Neural progenitor cell (in vitro differentiated cells): ENCODE measurements at regions not wholly inside any gene's neighbourhood (a gene's known extent, or its start where the extent isn't known, plus 50 kb on each side); places are given as distances from the start of the nearest gene placed in this dataset.
A peak's percentile ranks its signal among the peaks of the same experiment; 100 is the strongest.

Source experiments
- DNase-seq: peaks from one replicate; pipeline ENCODE4 v3.0.0-alpha.2; 2016; ENCODE audit warnings: low spot score
- H2AFZ ChIP-seq: fragments of 200-600 bp; sonication (generic); replicated peaks from 2 replicates; pipeline ENCODE4 v1.6.1; 2016; ENCODE audit warnings: antibody characterized with exemption
- H3F3A ChIP-seq: fragments of 200-600 bp; sonication (generic); 2 replicates; pipeline ENCODE4 v1.6.1; 2016; ENCODE audit warnings: antibody characterized with exemption, low read depth
- H3K27ac ChIP-seq: fragments of 200-600 bp; sonication (generic); 2 replicates; pipeline ENCODE4 v1.5.1; 2016; ENCODE audit warnings: mild to moderate bottlenecking
- H3K27me3 ChIP-seq: fragments of 200-600 bp; sonication (generic); 2 replicates; pipeline ENCODE4 v1.6.1; 2016; ENCODE audit warnings: mild to moderate bottlenecking, moderate library complexity
- H3K36me3 ChIP-seq: fragments of 200-600 bp; sonication (generic); 2 replicates; pipeline ENCODE4 v1.5.1; 2016
- H3K4me1 ChIP-seq: fragments of 200-600 bp; sonication (generic); 2 replicates; pipeline ENCODE4 v1.6.1; 2016; ENCODE audit warnings: mixed run types
- H3K4me2 ChIP-seq: fragments of 200-600 bp; sonication (generic); 2 replicates; pipeline ENCODE4 v1.6.1; 2016
- H3K4me3 ChIP-seq: fragments of 200-600 bp; sonication (generic); 2 replicates; pipeline ENCODE4 v1.5.1; 2016
- H3K79me2 ChIP-seq: fragments of 200-600 bp; sonication (generic); 2 replicates; pipeline ENCODE4 v1.6.1; 2016; ENCODE audit warnings: low read depth
- H3K9ac ChIP-seq: fragments of 200-600 bp; sonication (generic); 2 replicates; pipeline ENCODE4 v1.6.1; 2016
- H3K9me3 ChIP-seq: fragments of 200-600 bp; sonication (generic); 2 replicates; pipeline ENCODE4 v1.5.1; 2016; ENCODE audit warnings: low read depth
- H4K20me1 ChIP-seq: fragments of 200-600 bp; sonication (generic); 2 replicates; pipeline ENCODE4 v1.6.1; 2016; ENCODE audit warnings: low read depth
- H3K27ac Mint-ChIP-seq: 3 replicates; pipeline ENCODE4 v1.8.0; 2021; ENCODE audit warnings: mixed read lengths
- H3K27me3 Mint-ChIP-seq: 2 replicates; pipeline ENCODE4 v1.8.0; 2022; ENCODE audit warnings: low read depth, mild to moderate bottlenecking, inconsistent platforms, moderate library complexity, mixed read lengths; ENCODE audit not compliant: insufficient read depth
- H3K36me3 Mint-ChIP-seq: 3 replicates; pipeline ENCODE4 v1.8.0; 2021; ENCODE audit warnings: mixed read lengths
- H3K4me1 Mint-ChIP-seq: 3 replicates; pipeline ENCODE4 v1.8.0; 2021; ENCODE audit warnings: mixed read lengths
- H3K4me3 Mint-ChIP-seq: 3 replicates; pipeline ENCODE4 v1.8.0; 2021; ENCODE audit warnings: mild to moderate bottlenecking, moderate library complexity, mixed read lengths
- H3K9me3 Mint-ChIP-seq: 3 replicates; pipeline ENCODE4 v1.8.0; 2020; ENCODE audit warnings: mixed read lengths
- EZH2 ChIP-seq: fragments of 200-600 bp; sonication (generic); IDR thresholded peaks from 2 replicates; pipeline ENCODE4 v1.6.1; 2017; ENCODE audit warnings: antibody characterized with exemption, mild to moderate bottlenecking, moderate library complexity
- EZH2phosphoT487 ChIP-seq: fragments of 200-600 bp; sonication (generic); IDR thresholded peaks from 2 replicates; pipeline ENCODE4 v1.6.1; 2017; ENCODE audit warnings: antibody characterized with exemption
- TF ChIP-seq, protein P1 (sequence below): fragments of 200-600 bp; sonication (generic); IDR thresholded peaks from 2 replicates; pipeline ENCODE4 v1.5.1; 2017; ENCODE audit warnings: antibody characterized with exemption, mild to moderate bottlenecking

- no peaks in the 10 kb centered on the region for H3K9me3 Mint-ChIP-seq
- H3K79me2 ChIP-seq = no peaks in the 10 kb centered on the region
- no peaks in the 10 kb centered on the region for H3K9me3 ChIP-seq
- H3K27ac Mint-ChIP-seq = no peak overlapping the region
- H4K20me1 ChIP-seq = no peaks in the 10 kb centered on the region
- H2AFZ ChIP-seq = no peak overlapping the region
- no peaks in the 10 kb centered on the region for H3K36me3 Mint-ChIP-seq
- H3F3A ChIP-seq = peaks cover 3% of the 10 kb centered on the region
- no peak overlapping the region for H3K4me3 Mint-ChIP-seq
- H3K27me3 Mint-ChIP-seq = peaks cover 3% of the 10 kb centered on the region
- DNase-seq = no peak
- H3K4me2 ChIP-seq = no peak overlapping the region
- H3K9ac ChIP-seq = no peak overlapping the region
- H3K36me3 ChIP-seq = no peaks in the 10 kb centered on the region
- H3K4me3 ChIP-seq = no peak overlapping the region
- TF ChIP-seq, protein P1, sequence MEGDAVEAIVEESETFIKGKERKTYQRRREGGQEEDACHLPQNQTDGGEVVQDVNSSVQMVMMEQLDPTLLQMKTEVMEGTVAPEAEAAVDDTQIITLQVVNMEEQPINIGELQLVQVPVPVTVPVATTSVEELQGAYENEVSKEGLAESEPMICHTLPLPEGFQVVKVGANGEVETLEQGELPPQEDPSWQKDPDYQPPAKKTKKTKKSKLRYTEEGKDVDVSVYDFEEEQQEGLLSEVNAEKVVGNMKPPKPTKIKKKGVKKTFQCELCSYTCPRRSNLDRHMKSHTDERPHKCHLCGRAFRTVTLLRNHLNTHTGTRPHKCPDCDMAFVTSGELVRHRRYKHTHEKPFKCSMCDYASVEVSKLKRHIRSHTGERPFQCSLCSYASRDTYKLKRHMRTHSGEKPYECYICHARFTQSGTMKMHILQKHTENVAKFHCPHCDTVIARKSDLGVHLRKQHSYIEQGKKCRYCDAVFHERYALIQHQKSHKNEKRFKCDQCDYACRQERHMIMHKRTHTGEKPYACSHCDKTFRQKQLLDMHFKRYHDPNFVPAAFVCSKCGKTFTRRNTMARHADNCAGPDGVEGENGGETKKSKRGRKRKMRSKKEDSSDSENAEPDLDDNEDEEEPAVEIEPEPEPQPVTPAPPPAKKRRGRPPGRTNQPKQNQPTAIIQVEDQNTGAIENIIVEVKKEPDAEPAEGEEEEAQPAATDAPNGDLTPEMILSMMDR = no peak
- no peak for TF ChIP-seq EZH2phosphoT487
- TF ChIP-seq EZH2 = no peak
- peaks cover 11% of the 10 kb centered on the region for H3K4me1 Mint-ChIP-seq
- H3K27ac ChIP-seq = no peak overlapping the region
- no peaks in the 10 kb centered on the region for H3K27me3 ChIP-seq
- peaks cover 9% of the 10 kb centered on the region for H3K4me1 ChIP-seq
Observed at GRCh38 chr20:50341050-50341449, 150.4 kb downstream of the CEBPB start.

- Histone ChIP-seq H3K4me2 (no peak overlapping the region), H3K36me3 (no peaks in the 10 kb centered on the region), H3K27ac (no peak overlapping the region), H2AFZ (no peak overlapping the region), H3K79me2 (no peaks in the 10 kb centered on the region), H3K9me3 (no peaks in the 10 kb centered on the region), H3K27me3 (no peaks in the 10 kb centered on the region), H3K4me1 (peaks cover 9% of the 10 kb centered on the region), H4K20me1 (no peaks in the 10 kb centered on the region), H3K4me3 (no peak overlapping the region), H3K9ac (no peak overlapping the region), H3F3A (peaks cover 3% of the 10 kb centered on the region)
- Mint-ChIP-seq H3K36me3 (no peaks in the 10 kb centered on the region), H3K4me1 (peaks cover 11% of the 10 kb centered on the region), H3K9me3 (no peaks in the 10 kb centered on the region), H3K27ac (peak overlapping the region; percentile 94), H3K4me3 (no peak overlapping the region), H3K27me3 (peaks cover 3% of the 10 kb centered on the region)
- TF ChIP-seq EZH2phosphoT487 (no peak), EZH2 (no peak)
- TF ChIP-seq, protein P1 = no peak
- no peak for DNase-seq
Observed at GRCh38 chr20:50341880-50342637, 151.4 kb downstream of the CEBPB start.

DNA sequence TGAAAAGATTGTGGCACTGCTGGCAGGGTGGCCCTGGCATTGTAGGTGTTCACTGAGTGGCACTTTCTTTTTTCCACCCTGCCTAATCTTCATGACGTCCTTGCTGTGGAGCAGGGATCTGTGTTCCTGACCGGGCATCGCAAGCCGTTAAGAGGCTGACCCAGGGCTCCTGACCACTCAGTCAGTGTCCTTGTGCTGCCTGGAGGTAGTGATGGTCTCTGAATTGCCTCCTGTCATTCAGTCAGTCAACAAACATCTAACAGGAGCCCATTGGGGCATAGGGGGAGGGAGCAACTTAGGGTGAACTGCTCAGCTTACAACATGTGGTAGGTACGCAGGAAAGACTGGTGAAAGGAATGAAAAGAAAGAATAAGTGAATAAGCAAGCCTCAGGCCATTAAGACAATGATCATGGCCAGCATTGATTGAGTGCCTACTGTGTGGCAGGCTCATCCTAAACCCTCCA, 152.0 kb downstream of the CEBPB start:
- H3K79me2 ChIP-seq = no peaks in the 10 kb centered on the region

More for the DNA sequence above, 152.0 kb downstream of the CEBPB start:
- Histone ChIP-seq H3K4me1 (peaks cover 9% of the 10 kb centered on the region), H2AFZ (no peak overlapping the region), H3K27me3 (no peaks in the 10 kb centered on the region), H3K27ac (no peak overlapping the region), H3K36me3 (no peaks in the 10 kb centered on the region), H4K20me1 (no peaks in the 10 kb centered on the region), H3K9me3 (no peaks in the 10 kb centered on the region), H3K9ac (no peak overlapping the region), H3K4me2 (no peak overlapping the region), H3K4me3 (no peak overlapping the region), H3F3A (peaks cover 3% of the 10 kb centered on the region)
- Mint-ChIP-seq H3K4me3 (no peak overlapping the region), H3K27ac (no peak overlapping the region), H3K4me1 (peaks cover 11% of the 10 kb centered on the region), H3K9me3 (no peaks in the 10 kb centered on the region), H3K27me3 (peaks cover 3% of the 10 kb centered on the region), H3K36me3 (no peaks in the 10 kb centered on the region)
- no peak for DNase-seq
- TF ChIP-seq EZH2 (no peak), EZH2phosphoT487 (no peak)
- TF ChIP-seq, protein P1 = no peak
